ENCODE measurements at regions not wholly inside any gene's neighbourhood (a gene's known extent, or its start where the extent isn't known, plus 50 kb on each side); places are given as distances from the start of the nearest gene placed in this dataset.

DNA sequence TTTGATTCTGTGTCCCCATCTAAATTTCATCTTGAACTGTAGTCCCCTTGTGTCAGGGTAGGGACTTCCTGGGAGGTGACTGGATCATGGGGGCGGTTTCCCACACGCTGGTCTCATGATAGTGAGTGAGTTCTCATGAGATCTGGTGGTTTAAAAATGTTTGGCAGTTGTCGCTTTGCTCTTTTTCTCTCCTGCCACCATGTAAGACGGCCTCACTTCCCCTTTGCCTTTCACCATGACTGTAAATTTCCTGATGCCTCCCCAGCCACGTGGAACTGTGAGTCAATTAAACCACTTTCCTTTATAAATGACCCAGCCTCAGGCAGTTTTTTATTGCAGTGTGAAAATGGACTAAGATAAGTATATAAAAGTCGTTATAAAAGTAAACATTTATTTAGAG lies 80.5 kb upstream of the SGK1 start:
- Histone ChIP-seq H3K9ac (ENCODE audit: low read depth, low read length, poor library complexity) (no peak overlapping the region), H3K4me1 (ENCODE audit: control insufficient read depth in 2 of 2, insufficient read depth in 1 of 2, low read depth in 1 of 2, low read length in 2 of 2) (no peaks in the 10 kb centered on the region), H3K4me3 (ENCODE audit: low read length in 2 of 2) (no peak overlapping the region), H3K36me3 (replicated peaks in 1 of 2; ENCODE audit: control insufficient read depth in 2 of 2, insufficient read depth in 2 of 2, low read length in 2 of 2) (no peaks in the 10 kb centered on the region), H3K9me3 (replicated peaks in 1 of 2; ENCODE audit: control insufficient read depth in 2 of 2, insufficient read depth in 1 of 2, low read depth in 1 of 2, low read length in 2 of 2) (no peaks in the 10 kb centered on the region), H2AK5ac (ENCODE audit: low read depth, low read length) (no peak overlapping the region), H3K79me1 (ENCODE audit: low read depth, low read length) (no peaks in the 10 kb centered on the region), H3K14ac (ENCODE audit: low read length) (no peak overlapping the region), H3K27ac (replicated peaks; ENCODE audit: low read length) (no peak overlapping the region), H3K27me3 (ENCODE audit: control insufficient read depth in 3 of 3, insufficient read depth in 3 of 3, low read depth in 1 of 3, low read length in 3 of 3) (no peaks in the 10 kb centered on the region), H3K23ac (ENCODE audit: low read depth, low read length, poor library complexity) (no peak overlapping the region), H3K4me2 (ENCODE audit: insufficient read depth, low read length, poor library complexity, severe bottlenecking) (no peak overlapping the region), H3K18ac (ENCODE audit: low read length) (no peak overlapping the region), H2BK5ac (ENCODE audit: low read length) (no peak overlapping the region), H2BK12ac (ENCODE audit: low read length) (no peak overlapping the region), H2BK120ac (ENCODE audit: low read depth, low read length) (no peak overlapping the region), H4K8ac (ENCODE audit: low read depth, low read length) (no peak overlapping the region), H2AFZ (ENCODE audit: low read length) (no peak overlapping the region), H2BK15ac (ENCODE audit: low read length) (no peak overlapping the region), H3K4ac (ENCODE audit: low read length) (no peak overlapping the region), H4K91ac (ENCODE audit: low read depth, low read length, poor library complexity) (no peak overlapping the region)
- no peak for DNase-seq (ENCODE audit: low spot score)
- WGBS, 2 donors (ENCODE audit: extremely low coverage in 2 of 2, insufficient read length in 2 of 2, insufficient replicate concordance in 1 of 2) = no CpG with 5 or more reads among the region's 6 CpGs

GRCh38 chr6:134397676-134398075 lies 79.8 kb upstream of the SGK1 start:
- H3K23ac ChIP-seq (ENCODE audit: low read depth, low read length, poor library complexity) = no peak overlapping the region
- no peak for DNase-seq (ENCODE audit: low spot score)
- no peak overlapping the region for H2BK15ac ChIP-seq (ENCODE audit: low read length)
- no peak overlapping the region for H2AFZ ChIP-seq (ENCODE audit: low read length)
- no peaks in the 10 kb centered on the region for H3K36me3 ChIP-seq (replicated peaks in 1 of 2; ENCODE audit: control insufficient read depth in 2 of 2, insufficient read depth in 2 of 2, low read length in 2 of 2)
- no peak overlapping the region for H2BK120ac ChIP-seq (ENCODE audit: low read depth, low read length)
- no peak overlapping the region for H3K14ac ChIP-seq (ENCODE audit: low read length)
- H3K4me3 ChIP-seq (ENCODE audit: low read length in 2 of 2) = no peak overlapping the region
- no peak overlapping the region for H3K18ac ChIP-seq (ENCODE audit: low read length)
- H3K27ac ChIP-seq (replicated peaks; ENCODE audit: low read length) = no peak overlapping the region
- no peak overlapping the region for H4K8ac ChIP-seq (ENCODE audit: low read depth, low read length)
- H3K4me1 ChIP-seq (ENCODE audit: control insufficient read depth in 2 of 2, insufficient read depth in 1 of 2, low read depth in 1 of 2, low read length in 2 of 2) = no peaks in the 10 kb centered on the region
- no peak overlapping the region for H2AK5ac ChIP-seq (ENCODE audit: low read depth, low read length)
- H2BK12ac ChIP-seq (ENCODE audit: low read length) = no peak overlapping the region
- H3K4me2 ChIP-seq (ENCODE audit: insufficient read depth, low read length, poor library complexity, severe bottlenecking) = no peak overlapping the region
- H3K9me3 ChIP-seq (replicated peaks in 1 of 2; ENCODE audit: control insufficient read depth in 2 of 2, insufficient read depth in 1 of 2, low read depth in 1 of 2, low read length in 2 of 2) = no peaks in the 10 kb centered on the region
- no peak overlapping the region for H3K4ac ChIP-seq (ENCODE audit: low read length)
- no peaks in the 10 kb centered on the region for H3K27me3 ChIP-seq (ENCODE audit: control insufficient read depth in 3 of 3, insufficient read depth in 3 of 3, low read depth in 1 of 3, low read length in 3 of 3)
- H2BK5ac ChIP-seq (ENCODE audit: low read length) = no peak overlapping the region
- H3K9ac ChIP-seq (ENCODE audit: low read depth, low read length, poor library complexity) = no peak overlapping the region
- WGBS, 2 donors (ENCODE audit: extremely low coverage in 2 of 2, insufficient read length in 2 of 2, insufficient replicate concordance in 1 of 2) = no CpG with 5 or more reads among the region's 5 CpGs
- no peaks in the 10 kb centered on the region for H3K79me1 ChIP-seq (ENCODE audit: low read depth, low read length)
- no peak overlapping the region for H4K91ac ChIP-seq (ENCODE audit: low read depth, low read length, poor library complexity)

- Histone ChIP-seq H3K4me3 (ENCODE audit: low read length in 2 of 2) (no peak overlapping the region), H2AK5ac (ENCODE audit: low read depth, low read length) (no peak overlapping the region), H2BK12ac (ENCODE audit: low read length) (no peak overlapping the region), H4K91ac (ENCODE audit: low read depth, low read length, poor library complexity) (no peak overlapping the region), H3K18ac (ENCODE audit: low read length) (no peak overlapping the region), H4K8ac (ENCODE audit: low read depth, low read length) (no peak overlapping the region), H3K79me1 (ENCODE audit: low read depth, low read length) (no peaks in the 10 kb centered on the region), H3K27ac (replicated peaks; ENCODE audit: low read length) (no peak overlapping the region), H3K4me2 (ENCODE audit: insufficient read depth, low read length, poor library complexity, severe bottlenecking) (no peak overlapping the region), H3K23ac (ENCODE audit: low read depth, low read length, poor library complexity) (no peak overlapping the region), H3K4me1 (ENCODE audit: control insufficient read depth in 2 of 2, insufficient read depth in 1 of 2, low read depth in 1 of 2, low read length in 2 of 2) (peaks cover 0 to 2% of the 10 kb centered on the region in 2 donors), H3K9me3 (replicated peaks in 1 of 2; ENCODE audit: control insufficient read depth in 2 of 2, insufficient read depth in 1 of 2, low read depth in 1 of 2, low read length in 2 of 2) (no peaks in the 10 kb centered on the region), H2BK120ac (ENCODE audit: low read depth, low read length) (no peak overlapping the region), H3K14ac (ENCODE audit: low read length) (no peak overlapping the region), H2BK5ac (ENCODE audit: low read length) (no peak overlapping the region), H2BK15ac (ENCODE audit: low read length) (no peak overlapping the region), H2AFZ (ENCODE audit: low read length) (no peak overlapping the region), H3K27me3 (ENCODE audit: control insufficient read depth in 3 of 3, insufficient read depth in 3 of 3, low read depth in 1 of 3, low read length in 3 of 3) (no peaks in the 10 kb centered on the region), H3K9ac (ENCODE audit: low read depth, low read length, poor library complexity) (no peak overlapping the region), H3K36me3 (replicated peaks in 1 of 2; ENCODE audit: control insufficient read depth in 2 of 2, insufficient read depth in 2 of 2, low read length in 2 of 2) (no peaks in the 10 kb centered on the region), H3K4ac (ENCODE audit: low read length) (no peak overlapping the region)
- DNase-seq (ENCODE audit: low spot score) = no peak
- no CpG with 5 or more reads among the region's 1 CpG for WGBS, 2 donors (ENCODE audit: extremely low coverage in 2 of 2, insufficient read length in 2 of 2, insufficient replicate concordance in 1 of 2)
Measured at GRCh38 chr6:134394905-134395304, 77.0 kb upstream of the SGK1 start.

DNA sequence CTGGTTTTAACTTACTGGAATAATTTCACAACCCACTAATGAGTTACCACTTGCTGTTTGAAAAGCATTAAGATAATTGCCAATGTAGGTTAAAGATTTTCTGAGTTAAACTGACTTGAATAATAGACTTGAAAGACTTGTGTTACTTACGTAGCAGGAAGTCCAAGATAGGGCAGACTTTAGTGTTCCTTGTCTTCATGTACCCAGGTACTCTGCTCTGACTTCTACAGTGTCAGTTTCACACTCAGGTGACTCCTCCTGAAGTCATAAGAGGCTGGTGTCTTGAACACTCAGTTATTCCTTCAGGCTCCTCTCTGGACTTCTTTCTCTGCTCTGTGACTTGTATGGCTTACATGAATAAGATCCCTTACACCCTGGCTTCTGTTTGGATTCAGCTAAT lies 76.3 kb upstream of the SGK1 start:
- Histone ChIP-seq H2AFZ (ENCODE audit: low read length) (no peak overlapping the region), H3K4me2 (ENCODE audit: insufficient read depth, low read length, poor library complexity, severe bottlenecking) (no peak overlapping the region), H3K14ac (ENCODE audit: low read length) (no peak overlapping the region), H2BK15ac (ENCODE audit: low read length) (no peak overlapping the region), H2AK5ac (ENCODE audit: low read depth, low read length) (no peak overlapping the region), H3K9me3 (replicated peaks in 1 of 2; ENCODE audit: control insufficient read depth in 2 of 2, insufficient read depth in 1 of 2, low read depth in 1 of 2, low read length in 2 of 2) (no peaks in the 10 kb centered on the region), H4K91ac (ENCODE audit: low read depth, low read length, poor library complexity) (no peak overlapping the region), H3K27me3 (ENCODE audit: control insufficient read depth in 3 of 3, insufficient read depth in 3 of 3, low read depth in 1 of 3, low read length in 3 of 3) (no peaks in the 10 kb centered on the region), H3K4me3 (ENCODE audit: low read length in 2 of 2) (no peak overlapping the region), H2BK12ac (ENCODE audit: low read length) (no peak overlapping the region), H3K79me1 (ENCODE audit: low read depth, low read length) (no peaks in the 10 kb centered on the region), H3K18ac (ENCODE audit: low read length) (no peak overlapping the region), H3K36me3 (replicated peaks in 1 of 2; ENCODE audit: control insufficient read depth in 2 of 2, insufficient read depth in 2 of 2, low read length in 2 of 2) (no peaks in the 10 kb centered on the region), H3K4ac (ENCODE audit: low read length) (no peak overlapping the region), H4K8ac (ENCODE audit: low read depth, low read length) (no peak overlapping the region), H3K23ac (ENCODE audit: low read depth, low read length, poor library complexity) (no peak overlapping the region), H2BK5ac (ENCODE audit: low read length) (no peak overlapping the region), H3K9ac (ENCODE audit: low read depth, low read length, poor library complexity) (no peak overlapping the region), H3K4me1 (ENCODE audit: control insufficient read depth in 2 of 2, insufficient read depth in 1 of 2, low read depth in 1 of 2, low read length in 2 of 2) (peaks cover 0 to 2% of the 10 kb centered on the region in 2 donors), H2BK120ac (ENCODE audit: low read depth, low read length) (no peak overlapping the region), H3K27ac (replicated peaks; ENCODE audit: low read length) (no peak overlapping the region)
- WGBS, 2 donors (ENCODE audit: extremely low coverage in 2 of 2, insufficient read length in 2 of 2, insufficient replicate concordance in 1 of 2) = no CpG with 5 or more reads among the region's 1 CpG
- DNase-seq (ENCODE audit: low spot score) = no peak

Measured in neuronal stem cell (in vitro differentiated cells).